Activated CD8-positive, alpha-beta T cell treated with anti-CD3 and anti-CD28 coated beads for 36 hours (primary cell): ENCODE measurements at regions not wholly inside any gene's neighbourhood (a gene's known extent, or its start where the extent isn't known, plus 50 kb on each side); places are given as distances from the start of the nearest gene placed in this dataset.

Source experiments
- ATAC-seq: fragments of 200-7000 bp; cut with Tn5 transposase; one replicate; pipeline ENCODE4 v1.10.0; 2021; ENCODE audit warnings: mild to moderate bottlenecking, moderate library complexity
- CTCF ChIA-PET: fragments of 350-600 bp; sonication (Branson Sonifier 250); formaldehyde crosslinking; loops from one replicate; lab custom pipeline; 2021; ENCODE audit warnings: antibody characterized with exemption; lab: Charles Lee
- POLR2A ChIA-PET: fragments of 350-600 bp; sonication (Branson Sonifier 250); formaldehyde crosslinking; loops from one replicate; lab custom pipeline; 2021; ENCODE audit warnings: antibody characterized with exemption; lab: Charles Lee
- DNase-seq: peaks from one replicate; pipeline ENCODE4 v3.0.0-alpha.2; 2020
- H3K27ac Mint-ChIP-seq: one replicate; pipeline ENCODE4 v1.8.0; 2021; ENCODE audit warnings: mild to moderate bottlenecking, mixed read lengths
- H3K27me3 Mint-ChIP-seq: one replicate; pipeline ENCODE4 v1.8.0; 2021; ENCODE audit warnings: mixed read lengths
- H3K36me3 Mint-ChIP-seq: one replicate; pipeline ENCODE4 v1.8.0; 2021; ENCODE audit warnings: low read depth, mixed read lengths
- H3K4me1 Mint-ChIP-seq: one replicate; pipeline ENCODE4 v1.8.0; 2021; ENCODE audit warnings: low read depth, mixed read lengths
- H3K4me3 Mint-ChIP-seq: one replicate; pipeline ENCODE4 v1.8.0; 2021; ENCODE audit warnings: mild to moderate bottlenecking, moderate library complexity, mixed read lengths
- H3K9me3 Mint-ChIP-seq: one replicate; pipeline ENCODE4 v1.8.0; 2021; ENCODE audit warnings: mixed read lengths
- intact Hi-C: fragments of 100-400 bp; cut with micrococcal nuclease; formaldehyde crosslinking; loops from one replicate; pipeline ENCODE4 v1.10.0; 2022
- TF ChIP-seq, protein P1 (sequence below): fragments of 200-600 bp; IDR thresholded peaks from one replicate; pipeline ENCODE4 v1.8.0; 2022; ENCODE audit warnings: antibody characterized with exemption, mild to moderate bottlenecking

DNA sequence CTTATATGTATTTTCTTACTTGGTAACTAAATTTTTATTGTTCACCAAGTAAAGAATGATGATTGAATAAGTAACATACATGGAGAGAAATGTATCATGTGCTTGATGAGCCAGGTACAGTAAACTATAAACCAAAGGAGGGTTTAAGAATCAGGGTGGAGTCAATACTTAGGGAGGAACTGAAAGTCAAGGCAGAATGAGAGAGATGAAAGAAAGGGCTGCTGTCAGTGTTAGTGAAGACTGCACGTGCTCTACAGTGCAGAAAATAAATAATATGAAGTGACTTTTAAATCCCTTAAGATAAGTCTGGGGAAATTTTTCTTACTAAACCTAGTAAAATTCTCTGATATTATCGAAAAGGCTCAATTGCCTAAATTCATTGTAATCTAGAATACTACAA, 986.0 kb downstream of the DSC3 start:
- intact Hi-C loops, result no loop called here
- Mint-ChIP-seq H3K4me3 (no peak overlapping the region), H3K36me3 (no peaks in the 10 kb centered on the region), H3K27ac (no peak overlapping the region), H3K9me3 (peaks cover 12% of the 10 kb centered on the region), H3K4me1 (no peaks in the 10 kb centered on the region), H3K27me3 (no peaks in the 10 kb centered on the region)
- POLR2A ChIA-PET, result no interaction called here
- DNase-seq (no peak), ATAC-seq (no peak)
- CTCF ChIA-PET, result no interaction called here
- TF ChIP-seq, protein P1, sequence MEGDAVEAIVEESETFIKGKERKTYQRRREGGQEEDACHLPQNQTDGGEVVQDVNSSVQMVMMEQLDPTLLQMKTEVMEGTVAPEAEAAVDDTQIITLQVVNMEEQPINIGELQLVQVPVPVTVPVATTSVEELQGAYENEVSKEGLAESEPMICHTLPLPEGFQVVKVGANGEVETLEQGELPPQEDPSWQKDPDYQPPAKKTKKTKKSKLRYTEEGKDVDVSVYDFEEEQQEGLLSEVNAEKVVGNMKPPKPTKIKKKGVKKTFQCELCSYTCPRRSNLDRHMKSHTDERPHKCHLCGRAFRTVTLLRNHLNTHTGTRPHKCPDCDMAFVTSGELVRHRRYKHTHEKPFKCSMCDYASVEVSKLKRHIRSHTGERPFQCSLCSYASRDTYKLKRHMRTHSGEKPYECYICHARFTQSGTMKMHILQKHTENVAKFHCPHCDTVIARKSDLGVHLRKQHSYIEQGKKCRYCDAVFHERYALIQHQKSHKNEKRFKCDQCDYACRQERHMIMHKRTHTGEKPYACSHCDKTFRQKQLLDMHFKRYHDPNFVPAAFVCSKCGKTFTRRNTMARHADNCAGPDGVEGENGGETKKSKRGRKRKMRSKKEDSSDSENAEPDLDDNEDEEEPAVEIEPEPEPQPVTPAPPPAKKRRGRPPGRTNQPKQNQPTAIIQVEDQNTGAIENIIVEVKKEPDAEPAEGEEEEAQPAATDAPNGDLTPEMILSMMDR, result no peak

DNA sequence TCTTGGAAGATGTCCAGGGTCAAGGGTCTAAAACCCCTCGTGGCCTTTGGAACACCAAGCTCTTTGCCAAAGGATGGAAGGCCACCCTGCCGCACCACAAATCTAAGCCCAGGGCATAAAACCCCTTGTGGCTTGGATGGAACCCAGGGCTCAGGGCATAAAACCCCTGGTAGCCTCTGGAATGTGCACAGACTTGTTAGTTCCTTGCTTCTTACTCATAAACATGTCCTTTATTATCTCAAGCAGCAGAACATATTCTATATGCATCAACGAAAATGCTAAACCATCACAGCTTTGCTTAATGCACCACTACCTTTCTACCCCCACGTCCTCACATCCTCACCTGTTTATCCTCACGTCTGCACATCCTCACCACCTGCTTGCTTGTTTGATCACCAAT, 998.0 kb downstream of the DSC3 start:
- Mint-ChIP-seq H3K27ac (no peak overlapping the region), H3K4me3 (no peak overlapping the region), H3K9me3 (peaks cover 1% of the 10 kb centered on the region), H3K27me3 (no peaks in the 10 kb centered on the region), H3K36me3 (no peaks in the 10 kb centered on the region), H3K4me1 (no peaks in the 10 kb centered on the region)
- ChIA-PET POLR2A (no interaction called here), CTCF (no interaction called here)
- intact Hi-C loops, result no loop called here
- no peak for ATAC-seq
- TF ChIP-seq, protein P1, result no peak
- DNase-seq, result no peak

DNA sequence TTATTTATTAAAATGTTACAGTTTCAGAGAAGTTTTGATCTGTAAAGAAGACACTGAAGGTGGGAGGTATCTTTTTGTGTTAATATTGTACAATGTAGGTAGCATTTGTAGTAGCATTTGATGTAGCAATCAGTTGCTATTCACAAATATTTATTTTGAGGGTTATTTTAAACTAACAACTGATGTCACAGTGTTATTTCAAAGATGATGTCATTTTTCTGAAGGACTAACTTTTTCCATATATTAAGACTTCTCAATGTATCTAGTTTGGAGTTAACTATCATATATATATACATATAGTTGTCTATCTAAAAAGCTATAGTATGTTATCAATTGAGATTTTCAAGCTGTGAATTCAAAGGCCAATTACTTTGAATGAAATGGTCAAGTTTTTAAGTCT, 1003.3 kb downstream of the DSC3 start:
- DNase-seq, result no peak
- ChIA-PET POLR2A (no interaction called here), CTCF (no interaction called here)
- intact Hi-C loops, result no loop called here
- H3K4me3 Mint-ChIP-seq, result no peak overlapping the region
- ATAC-seq, result no peak
- H3K27me3 Mint-ChIP-seq, result no peaks in the 10 kb centered on the region
- H3K9me3 Mint-ChIP-seq, result peaks cover 8% of the 10 kb centered on the region
- no peaks in the 10 kb centered on the region for H3K36me3 Mint-ChIP-seq
- TF ChIP-seq, protein P1, result no peak
- no peaks in the 10 kb centered on the region for H3K4me1 Mint-ChIP-seq
- no peak overlapping the region for H3K27ac Mint-ChIP-seq

DNA sequence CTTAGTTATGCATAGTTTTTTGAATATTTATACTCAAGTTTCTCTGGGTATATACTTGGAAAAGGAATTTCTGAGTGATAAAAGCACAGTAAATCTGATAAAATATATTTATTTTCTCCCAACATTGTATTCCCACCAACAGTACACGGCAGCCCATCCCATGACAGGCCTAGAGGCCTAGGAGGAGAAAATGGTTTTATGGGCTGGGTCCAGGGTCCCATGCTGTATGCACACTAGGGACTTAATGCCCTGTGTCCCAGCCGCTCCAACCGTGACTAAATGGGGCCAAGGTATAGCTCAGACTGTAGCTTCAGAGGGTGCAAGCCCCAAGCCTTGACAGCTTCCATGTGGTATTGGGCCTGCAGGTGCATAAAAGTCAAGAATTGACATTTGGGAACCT, 1007.7 kb downstream of the DSC3 start:
- no peaks in the 10 kb centered on the region for H3K27me3 Mint-ChIP-seq
- ATAC-seq (no peak), DNase-seq (no peak)
- H3K4me1 Mint-ChIP-seq, result no peaks in the 10 kb centered on the region
- POLR2A ChIA-PET, result interaction anchor here (0.6 kb wide), 1 partner anchor 25 kb away, joined by 3 read pairs; no protein-coding TSS in a partner anchor
- intact Hi-C loops, result no loop called here
- H3K36me3 Mint-ChIP-seq, result no peaks in the 10 kb centered on the region
- CTCF ChIA-PET, result no interaction called here
- no peak overlapping the region for H3K4me3 Mint-ChIP-seq
- no peak overlapping the region for H3K27ac Mint-ChIP-seq
- H3K9me3 Mint-ChIP-seq, result peaks cover 15% of the 10 kb centered on the region
- TF ChIP-seq, protein P1, result no peak

DNA sequence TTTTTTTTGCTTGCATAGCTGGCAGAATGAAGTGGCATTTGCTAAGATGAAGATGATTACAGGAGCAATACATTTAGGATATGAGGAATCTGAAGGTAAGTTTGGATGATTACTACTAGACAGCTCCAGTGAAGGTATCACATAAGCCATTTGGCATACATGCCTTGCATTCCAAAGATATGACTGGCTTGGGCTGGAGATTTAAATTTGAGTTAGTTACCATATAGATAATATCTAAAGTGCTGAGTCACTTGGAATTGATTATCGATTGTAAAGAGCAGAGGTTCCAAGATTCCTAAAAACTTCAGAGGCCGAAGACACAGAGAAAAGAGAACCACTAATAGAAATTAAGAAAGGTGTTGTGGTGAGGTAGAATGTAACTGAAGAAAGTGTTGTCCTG, 1026.4 kb downstream of the DSC3 start:
- Mint-ChIP-seq H3K36me3 (no peaks in the 10 kb centered on the region), H3K27me3 (no peaks in the 10 kb centered on the region), H3K4me1 (no peaks in the 10 kb centered on the region), H3K27ac (no peak overlapping the region), H3K9me3 (peaks cover 5% of the 10 kb centered on the region), H3K4me3 (no peak overlapping the region)
- CTCF ChIA-PET, result no interaction called here
- intact Hi-C loops, result no loop called here
- TF ChIP-seq, protein P1, result no peak
- DNase-seq, result no peak
- POLR2A ChIA-PET, result no interaction called here
- ATAC-seq, result no peak
